SK-N-SH (cell line): ENCODE measurements at regions not wholly inside any gene's neighbourhood (a gene's known extent, or its start where the extent isn't known, plus 50 kb on each side); places are given as distances from the start of the nearest gene placed in this dataset.

Experiments
- CTCF ChIA-PET: fragments of 300-600, 350-600 bp; formaldehyde crosslinking; extraction: SDS; loops from one replicate; lab custom pipeline; 2021; lab: Yijun Ruan, JAX
- POLR2A ChIA-PET: fragments of 350-600 bp; sonication (Branson Sonifier 250); formaldehyde crosslinking; extraction: SDS; loops from one replicate; lab custom pipeline; 2020; ENCODE audit warnings: antibody characterized with exemption, inconsistent platforms; lab: Yijun Ruan, JAX
- DNase-seq: peaks from one replicate; pipeline ENCODE4 v3.0.0; 2012
- H2AFZ ChIP-seq: fragments of 200-600 bp; sonication (generic); 2 replicates; pipeline ENCODE4 v1.8.1; 2016; ENCODE audit warnings: antibody characterized with exemption, mild to moderate bottlenecking, low read depth
- H3F3A ChIP-seq: fragments of 200-600 bp; sonication (generic); replicated peaks from 2 replicates; pipeline ENCODE3; 2016; ENCODE audit warnings: antibody characterized with exemption, mild to moderate bottlenecking; ENCODE audit not compliant: insufficient read depth
- H3K27ac ChIP-seq, 2 experiments: fragments of 200-500 bp in 1 of 2; fragments of 200-600 bp in 1 of 2; sonication (Bioruptor generic) in 1 of 2; sonication (generic), shearing (Covaris generic) in 1 of 2; 2 replicates each; pipeline versions ENCODE4 v1.5.1 to v1.6.1; 2014 to 2016; ENCODE audit warnings: low read depth in 2 of 2, inconsistent platforms in 1 of 2, low read length in 1 of 2, mild to moderate bottlenecking in 1 of 2, mixed read lengths in 1 of 2
- H3K27me3 ChIP-seq: fragments of 200-600 bp; sonication (generic), shearing (Covaris generic); 2 replicates; pipeline ENCODE4 v1.6.1; 2016; ENCODE audit warnings: mixed run types; ENCODE audit not compliant: insufficient read depth
- H3K36me3 ChIP-seq, 2 experiments: fragments of 200-500 bp in 1 of 2; fragments of 200-600 bp in 1 of 2; sonication (Bioruptor generic) in 1 of 2; sonication (generic) in 1 of 2; replicated peaks in 1 of 2; 2 replicates each; pipeline versions ENCODE3 to v1.5.1; 2014 to 2016; ENCODE audit warnings: low read length in 1 of 2, mild to moderate bottlenecking in 1 of 2; ENCODE audit not compliant: insufficient read depth in 2 of 2, control insufficient read depth in 1 of 2
- H3K4me1 ChIP-seq, 2 experiments: fragments of 200-500 bp in 1 of 2; fragments of 200-600 bp in 1 of 2; sonication (Bioruptor generic) in 1 of 2; sonication (generic), shearing (Covaris generic) in 1 of 2; 2 replicates each; pipeline versions ENCODE4 v1.5.1 to v1.6.1; 2014 to 2016; ENCODE audit warnings: low read depth in 1 of 2, low read length in 1 of 2, mixed run types in 1 of 2; ENCODE audit not compliant: insufficient read depth in 2 of 2, control insufficient read depth in 1 of 2
- H3K4me2 ChIP-seq: fragments of 200-600 bp; sonication (generic), shearing (Covaris generic); 2 replicates; pipeline ENCODE4 v1.6.1; 2017; ENCODE audit warnings: mixed run types
- H3K4me3 ChIP-seq, 2 experiments: fragments of 200-500 bp in 1 of 2; fragments of 200-600 bp in 1 of 2; sonication (Bioruptor generic) in 1 of 2; sonication (generic), shearing (Covaris generic) in 1 of 2; 2 replicates each; pipeline versions ENCODE4 v1.5.1 to v1.8.1; 2014 to 2016; ENCODE audit warnings: low read depth in 2 of 2, inconsistent platforms in 1 of 2, low read length in 1 of 2, mild to moderate bottlenecking in 1 of 2, mixed read lengths in 1 of 2, moderate library complexity in 1 of 2
- H3K79me2 ChIP-seq: fragments of 200-600 bp; sonication (generic); 2 replicates; pipeline ENCODE4 v1.8.1; 2017; ENCODE audit warnings: mild to moderate bottlenecking; ENCODE audit not compliant: insufficient read depth
- H3K9ac ChIP-seq: fragments of 200-600 bp; sonication (generic); 2 replicates; pipeline ENCODE4 v1.6.1; 2017; ENCODE audit warnings: mixed run types
- H3K9me2 ChIP-seq: fragments of 200-600 bp; sonication (generic); 2 replicates; pipeline ENCODE4 v1.6.1; 2017; ENCODE audit warnings: mixed run types
- H3K9me3 ChIP-seq: fragments of 200-600 bp; sonication (generic); 2 replicates; pipeline ENCODE4 v1.6.1; 2017; ENCODE audit warnings: mixed run types, mild to moderate bottlenecking, moderate library complexity
- H4K20me1 ChIP-seq: fragments of 200-600 bp; sonication (generic); 2 replicates; pipeline ENCODE4 v1.6.1; 2017; ENCODE audit warnings: mild to moderate bottlenecking, mixed run types; ENCODE audit not compliant: insufficient read depth
- EZH2phosphoT487 ChIP-seq: fragments of 200-600 bp; sonication (generic); IDR thresholded peaks from 2 replicates; pipeline ENCODE4 v1.6.1; 2017; ENCODE audit warnings: low read depth, mixed run types, mild to moderate bottlenecking, antibody characterized with exemption, moderate library complexity, borderline replicate concordance
- FOXJ3 ChIP-seq: sonication (generic); formaldehyde crosslinking; IDR thresholded peaks from 2 replicates; pipeline ENCODE4 v1.5.1; 2020; ENCODE audit warnings: mild to moderate bottlenecking, missing genetic modification reagents
- FOXM1 ChIP-seq: IDR thresholded peaks from 2 replicates; pipeline ENCODE4 v1.4.0; 2012; ENCODE audit warnings: low read depth, mild to moderate bottlenecking
- MAX ChIP-seq: IDR thresholded peaks from 2 replicates; pipeline ENCODE4 v1.4.0; 2012; ENCODE audit warnings: low read depth
- MEF2A ChIP-seq: IDR thresholded peaks from 2 replicates; pipeline ENCODE4 v1.4.0; 2012; ENCODE audit warnings: low read depth, borderline replicate concordance
- MXI1 ChIP-seq: IDR thresholded peaks from 2 replicates; pipeline ENCODE4 v1.6.1; 2012; ENCODE audit warnings: mild to moderate bottlenecking, low read depth, low read length, improper control_type of control experiment
- NRF1 ChIP-seq: IDR thresholded peaks from 2 replicates; pipeline ENCODE4 v1.6.1; 2012; ENCODE audit warnings: low read depth, mild to moderate bottlenecking, low read length
- RAD21 ChIP-seq: IDR thresholded peaks from 2 replicates; pipeline ENCODE4 v1.6.1; 2012; ENCODE audit warnings: mild to moderate bottlenecking, low read length
- RCOR1 ChIP-seq: fragments of 150-350 bp; IDR thresholded peaks from 2 replicates; pipeline ENCODE4 v1.6.1; 2017; ENCODE audit warnings: antibody characterized with exemption, low read length
- REST ChIP-seq: IDR thresholded peaks from 2 replicates; pipeline ENCODE4 v1.6.1; 2012; ENCODE audit warnings: mild to moderate bottlenecking, low read depth, low read length, moderate library complexity
- TCF12 ChIP-seq: IDR thresholded peaks from 2 replicates; pipeline ENCODE4 v1.4.0; 2012
- TEAD4 ChIP-seq: IDR thresholded peaks from 2 replicates; pipeline ENCODE4 v1.4.0; 2012; ENCODE audit warnings: mild to moderate bottlenecking, borderline replicate concordance; ENCODE audit not compliant: insufficient read depth
- USF2 ChIP-seq: fragments of 150-350 bp; IDR thresholded peaks from 2 replicates; pipeline ENCODE4 v1.6.1; 2017; ENCODE audit warnings: antibody characterized with exemption, low read length, low read depth, borderline replicate concordance
- YY1 ChIP-seq: IDR thresholded peaks from 2 replicates; pipeline ENCODE4 v1.4.0; 2012; ENCODE audit warnings: low read depth, mild to moderate bottlenecking
- WGBS: methylation state at CpG from one replicate; pipeline ENCODE4 v1.1.6; 2017; ENCODE audit warnings: low lambda C conversion rate; 5-methylcytosine and 5-hydroxymethylcytosine counted together

GRCh38 chrX:82292803-82293202 lies 1090.9 kb downstream of the SH3BGRL start:
- TF ChIP-seq REST (no peak), TCF12 (no peak), EZH2phosphoT487 (no peak), RCOR1 (no peak), TEAD4 (no peak), MAX (no peak), YY1 (no peak), FOXJ3 (CRISPR knock-in tag) (no peak), MXI1 (no peak)
- no peaks in the 10 kb centered on the region for H3F3A ChIP-seq
- H3K4me1 ChIP-seq, result no peaks in the 10 kb centered on the region
- H2AFZ ChIP-seq, result no peak overlapping the region
- no peak overlapping the region for H3K9ac ChIP-seq
- no peak overlapping the region for H3K4me2 ChIP-seq
- no peak for DNase-seq
- no peak overlapping the region for H3K4me3 ChIP-seq
- no peaks in the 10 kb centered on the region for H4K20me1 ChIP-seq
- WGBS, result 1% methylated on average over 2 of the region's 2 CpGs
- no peaks in the 10 kb centered on the region for H3K36me3 ChIP-seq
- no peaks in the 10 kb centered on the region for H3K9me2 ChIP-seq
- H3K27ac ChIP-seq, result no peak overlapping the region
- H3K9me3 ChIP-seq, result no peaks in the 10 kb centered on the region
- ChIA-PET POLR2A (no interaction called here), CTCF (no interaction called here)
- H3K27me3 ChIP-seq, result no peaks in the 10 kb centered on the region
- H3K79me2 ChIP-seq, result no peaks in the 10 kb centered on the region; the same call in 1 of the 2 replicates

- no peak overlapping the region for H3K4me2 ChIP-seq
- 0 out of 2 replicates have a peak, but pooled peaks cover 6% of the 10 kb centered on the region for H3K9me2 ChIP-seq
- ChIA-PET CTCF (no interaction called here), POLR2A (no interaction called here)
- no peaks in the 10 kb centered on the region for H3K79me2 ChIP-seq
- no peaks in the 10 kb centered on the region for H3F3A ChIP-seq
- H3K27me3 ChIP-seq, result no peaks in the 10 kb centered on the region
- H3K9ac ChIP-seq, result no peak overlapping the region
- no peaks in the 10 kb centered on the region for H3K4me1 ChIP-seq
- WGBS, result 0% methylated on average over 1 of the region's 1 CpG
- H3K27ac ChIP-seq, result no peak overlapping the region
- no peak overlapping the region for H3K4me3 ChIP-seq
- H2AFZ ChIP-seq, result no peak overlapping the region
- H3K9me3 ChIP-seq, result no peaks in the 10 kb centered on the region
- TF ChIP-seq FOXM1 (no peak), MXI1 (no peak), NRF1 (no peak), MEF2A (no peak), RAD21 (no peak), USF2 (no peak), TCF12 (no peak)
- DNase-seq, result no peak
- no peaks in the 10 kb centered on the region for H4K20me1 ChIP-seq
- no peaks in the 10 kb centered on the region for H3K36me3 ChIP-seq
Measured at GRCh38 chrX:82320569-82320968, 1118.7 kb downstream of the SH3BGRL start.
